ENCODE measurements at regions not wholly inside any gene's neighbourhood (a gene's known extent, or its start where the extent isn't known, plus 50 kb on each side); places are given as distances from the start of the nearest gene placed in this dataset.
"Not testable (repeated sequence)": the region's sequence is repeated elsewhere in the genome, so short reads cannot be mapped to it uniquely, and the experiment has no call there.

DNA sequence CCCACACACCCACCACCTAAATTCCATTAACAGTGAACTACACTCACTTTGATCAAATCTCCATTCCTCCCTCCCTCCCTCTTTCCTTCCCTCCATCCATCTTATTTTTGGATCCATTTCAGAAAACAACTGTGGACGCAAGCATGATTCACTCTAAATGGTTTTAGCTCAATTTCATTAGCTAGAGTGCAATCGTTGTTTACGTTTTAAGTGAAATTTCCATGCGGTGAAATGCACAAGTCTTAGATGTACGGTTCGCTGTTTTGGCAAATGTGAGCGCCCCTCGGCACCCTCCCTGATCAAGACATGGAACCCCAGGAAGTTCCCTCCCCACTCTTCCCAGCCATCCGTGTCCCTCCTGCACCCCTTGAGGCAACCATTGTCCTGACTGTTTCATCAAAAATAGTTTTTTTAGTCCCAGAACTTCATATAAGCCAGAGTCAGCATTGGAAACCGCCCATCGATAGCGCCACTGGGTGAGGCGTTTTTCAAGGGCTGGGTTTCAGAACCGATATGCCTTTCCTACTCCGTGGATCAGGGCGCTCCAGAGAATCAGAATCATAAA lies 215.1 kb downstream of the BANP start:
- TF ChIP-seq POLR2A (IDR thresholded peaks at IDR 0.05) = not testable (repeated sequence)
- TF ChIP-seq, protein P1, sequence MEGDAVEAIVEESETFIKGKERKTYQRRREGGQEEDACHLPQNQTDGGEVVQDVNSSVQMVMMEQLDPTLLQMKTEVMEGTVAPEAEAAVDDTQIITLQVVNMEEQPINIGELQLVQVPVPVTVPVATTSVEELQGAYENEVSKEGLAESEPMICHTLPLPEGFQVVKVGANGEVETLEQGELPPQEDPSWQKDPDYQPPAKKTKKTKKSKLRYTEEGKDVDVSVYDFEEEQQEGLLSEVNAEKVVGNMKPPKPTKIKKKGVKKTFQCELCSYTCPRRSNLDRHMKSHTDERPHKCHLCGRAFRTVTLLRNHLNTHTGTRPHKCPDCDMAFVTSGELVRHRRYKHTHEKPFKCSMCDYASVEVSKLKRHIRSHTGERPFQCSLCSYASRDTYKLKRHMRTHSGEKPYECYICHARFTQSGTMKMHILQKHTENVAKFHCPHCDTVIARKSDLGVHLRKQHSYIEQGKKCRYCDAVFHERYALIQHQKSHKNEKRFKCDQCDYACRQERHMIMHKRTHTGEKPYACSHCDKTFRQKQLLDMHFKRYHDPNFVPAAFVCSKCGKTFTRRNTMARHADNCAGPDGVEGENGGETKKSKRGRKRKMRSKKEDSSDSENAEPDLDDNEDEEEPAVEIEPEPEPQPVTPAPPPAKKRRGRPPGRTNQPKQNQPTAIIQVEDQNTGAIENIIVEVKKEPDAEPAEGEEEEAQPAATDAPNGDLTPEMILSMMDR (IDR thresholded peaks at IDR 0.05) = not testable (repeated sequence)
